Fibroblast of lung (primary cell): ENCODE measurements at regions not wholly inside any gene's neighbourhood (a gene's known extent, or its start where the extent isn't known, plus 50 kb on each side); places are given as distances from the start of the nearest gene placed in this dataset.

Experiments used
- DNase-seq, 2 donors: peaks; one replicate each; pipeline versions ENCODE4 v3.0.0 to v3.0.0-alpha.2; 2010; ENCODE audit warnings: low read depth in 2 of 2
- H2AFZ ChIP-seq: 2 replicates; pipeline ENCODE4 v1.5.1; 2012; ENCODE audit warnings: low read length, control low read depth, inconsistent platforms
- H3K27ac ChIP-seq: 2 replicates; pipeline ENCODE4 v1.5.1; 2011; ENCODE audit warnings: low read length, control low read depth; ENCODE audit not compliant: insufficient read depth
- H3K27me3 ChIP-seq: 2 replicates; pipeline ENCODE4 v1.5.1; 2011; ENCODE audit warnings: mild to moderate bottlenecking, low read length; ENCODE audit not compliant: control insufficient read depth, insufficient read depth
- H3K36me3 ChIP-seq: 2 replicates; pipeline ENCODE4 v1.5.1; 2011; ENCODE audit warnings: low read length; ENCODE audit not compliant: control insufficient read depth, insufficient read depth
- H3K4me1 ChIP-seq: 2 replicates; pipeline ENCODE4 v1.5.1; 2011; ENCODE audit warnings: low read length; ENCODE audit not compliant: control insufficient read depth, insufficient read depth; ENCODE audit errors: extremely low read depth
- H3K4me2 ChIP-seq: 2 replicates; pipeline ENCODE4 v1.5.1; 2011; ENCODE audit warnings: low read length, control low read depth; ENCODE audit not compliant: insufficient read depth; ENCODE audit errors: extremely low read depth
- H3K4me3 ChIP-seq, 4 experiments: fragments of 200-600 bp in 1 of 4; sonication (generic) in 1 of 4; replicated peaks in 1 of 4; 2 replicates each; pipeline ENCODE4 v1.5.1; 2011 to 2016; ENCODE audit warnings: low read length in 4 of 4, low read depth in 3 of 4, mild to moderate bottlenecking in 3 of 4, control low read depth in 2 of 4, inconsistent platforms in 1 of 4, mixed read lengths in 1 of 4; ENCODE audit not compliant: insufficient read depth in 1 of 4; ENCODE audit errors: control extremely low read depth in 1 of 4
- H3K79me2 ChIP-seq: 2 replicates; pipeline ENCODE4 v1.5.1; 2012; ENCODE audit warnings: mild to moderate bottlenecking, low read length, inconsistent platforms; ENCODE audit not compliant: control insufficient read depth, insufficient read depth
- H3K9ac ChIP-seq: 2 replicates; pipeline ENCODE4 v1.5.1; 2011; ENCODE audit warnings: mild to moderate bottlenecking, low read length, control low read depth; ENCODE audit not compliant: insufficient read depth
- H3K9me3 ChIP-seq: 2 replicates; pipeline ENCODE4 v1.5.1; 2012; ENCODE audit warnings: low read depth, low read length; ENCODE audit not compliant: control insufficient read depth, insufficient read depth
- H4K20me1 ChIP-seq: 2 replicates; pipeline ENCODE4 v1.5.1; 2011; ENCODE audit warnings: low read length; ENCODE audit not compliant: control insufficient read depth, insufficient read depth; ENCODE audit errors: extremely low read depth
- CTCF ChIP-seq, 2 donors: IDR thresholded peaks in 1 of 2; conservative IDR thresholded peaks in 1 of 2; 1 replicate in 1 of 2; 2 replicates in 1 of 2; pipeline ENCODE4 v1.5.1; 2011 to 2012; ENCODE audit warnings: low read length in 2 of 2, control low read depth in 1 of 2, inconsistent platforms in 1 of 2, low read depth in 1 of 2, mild to moderate bottlenecking in 1 of 2
- EZH2 ChIP-seq: IDR thresholded peaks from 2 replicates; pipeline ENCODE4 v1.5.1; 2012; ENCODE audit warnings: low read length, control low read depth, mild to moderate bottlenecking; ENCODE audit errors: missing control alignments

DNA sequence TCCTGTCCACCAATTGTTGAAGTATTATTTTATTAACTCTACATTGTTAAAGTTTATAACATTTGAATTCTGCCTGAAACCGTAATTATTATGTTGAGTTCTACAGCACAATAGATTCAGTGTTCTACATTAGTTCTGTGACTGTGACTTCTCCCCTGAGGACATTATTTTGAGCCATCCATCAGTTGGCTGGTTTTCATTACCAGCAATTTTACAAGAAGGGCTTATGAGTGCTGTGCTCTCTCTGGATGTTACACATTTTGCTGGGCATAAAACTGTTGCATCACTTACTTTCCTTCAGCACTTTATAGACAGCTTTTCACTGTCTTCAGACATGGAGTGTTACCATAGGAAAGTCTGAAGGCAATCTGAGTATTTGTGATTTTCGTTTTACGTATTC, 118.2 kb upstream of the KITLG start:
- Histone ChIP-seq H3K9me3 (no peaks in the 10 kb centered on the region), H3K36me3 (no peaks in the 10 kb centered on the region), H2AFZ (no peak overlapping the region), H3K79me2 (no peaks in the 10 kb centered on the region), H4K20me1 (no peaks in the 10 kb centered on the region), H3K4me3 (no peak overlapping the region), H3K4me1 (no peaks in the 10 kb centered on the region), H3K27ac (no peak overlapping the region), H3K27me3 (no peaks in the 10 kb centered on the region), H3K4me2 (no peak overlapping the region), H3K9ac (no peak overlapping the region)
- no peak for DNase-seq
- TF ChIP-seq CTCF (conservative IDR thresholded peaks at IDR 0.05 in 1 of 2, IDR thresholded peaks at IDR 0.05 in 1 of 2; ENCODE audit: low read depth in 1 of 2, low read length in 2 of 2) (no peak), EZH2 (no peak)

DNA sequence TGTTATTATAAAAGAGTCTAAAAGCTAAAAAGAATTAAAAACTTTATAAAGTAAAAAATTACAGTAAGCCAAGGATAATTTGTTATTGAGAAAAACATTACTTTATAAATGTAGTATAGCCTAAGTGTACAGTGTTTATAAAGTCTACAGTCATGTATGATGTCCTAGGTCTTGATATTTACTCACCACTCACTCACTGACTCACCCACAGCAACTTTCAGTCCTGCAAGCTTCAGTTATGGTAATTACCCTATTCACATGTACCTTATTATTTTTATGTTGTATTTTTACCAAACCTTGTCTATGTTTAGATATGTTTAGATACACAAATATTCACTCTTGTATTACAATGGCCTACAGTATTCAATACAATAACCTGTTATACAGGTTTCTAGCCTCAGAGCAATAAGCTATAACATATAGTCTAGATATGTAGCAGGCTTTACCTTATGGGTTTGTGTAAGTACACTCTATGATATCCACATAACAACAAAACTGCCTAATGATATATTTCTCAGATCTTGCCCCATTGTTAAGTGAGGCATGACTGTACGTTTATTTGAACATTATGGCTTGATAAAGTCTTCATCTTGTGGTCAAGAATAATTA, 113.7 kb upstream of the KITLG start:
- no peak for TF ChIP-seq CTCF (conservative IDR thresholded peaks at IDR 0.05 in 1 of 2, IDR thresholded peaks at IDR 0.05 in 1 of 2; ENCODE audit: low read depth in 1 of 2, low read length in 2 of 2)
- TF ChIP-seq EZH2, result no peak
- no peaks in the 10 kb centered on the region for H3K27me3 ChIP-seq
- peak; percentile 11 to 12 for DNase-seq
- H3K36me3 ChIP-seq, result no peaks in the 10 kb centered on the region
- H3K27ac ChIP-seq, result no peak overlapping the region
- no peak overlapping the region for H2AFZ ChIP-seq
- no peaks in the 10 kb centered on the region for H3K4me1 ChIP-seq
- no peak overlapping the region for H3K4me2 ChIP-seq
- H3K9me3 ChIP-seq, result no peaks in the 10 kb centered on the region
- no peaks in the 10 kb centered on the region for H3K79me2 ChIP-seq
- no peaks in the 10 kb centered on the region for H4K20me1 ChIP-seq
- no peak overlapping the region for H3K9ac ChIP-seq
- H3K4me3 ChIP-seq, result no peak overlapping the region

DNA sequence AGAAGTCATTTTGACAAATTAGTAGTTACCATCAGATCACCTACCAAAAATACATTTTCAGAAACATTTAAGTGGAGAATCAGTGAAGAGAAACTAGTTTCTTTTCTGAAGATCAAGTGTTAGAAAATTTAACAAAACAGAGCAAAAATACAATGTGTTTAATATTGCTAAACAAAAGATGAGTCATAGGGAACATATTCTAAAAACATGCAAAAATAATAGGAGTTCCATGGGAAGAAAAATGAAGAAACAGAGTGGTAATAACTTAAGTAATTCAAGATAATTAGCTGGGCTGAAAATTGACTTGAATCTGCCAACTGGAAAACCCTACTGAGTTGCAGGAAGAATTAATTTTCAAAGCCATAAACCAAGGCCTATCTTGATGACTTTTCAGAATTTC, 111.5 kb upstream of the KITLG start:
- Histone ChIP-seq H3K9me3 (no peaks in the 10 kb centered on the region), H3K27ac (no peak overlapping the region), H2AFZ (no peak overlapping the region), H3K4me2 (no peak overlapping the region), H3K79me2 (no peaks in the 10 kb centered on the region), H3K4me1 (no peaks in the 10 kb centered on the region), H4K20me1 (no peaks in the 10 kb centered on the region), H3K9ac (no peak overlapping the region), H3K27me3 (no peaks in the 10 kb centered on the region), H3K36me3 (no peaks in the 10 kb centered on the region), H3K4me3 (no peak overlapping the region)
- TF ChIP-seq CTCF (conservative IDR thresholded peaks at IDR 0.05 in 1 of 2, IDR thresholded peaks at IDR 0.05 in 1 of 2; ENCODE audit: low read depth in 1 of 2, low read length in 2 of 2), result no peak
- no peak for TF ChIP-seq EZH2
- DNase-seq, result peak in 1 of 2 donors; percentile 52
